ENCODE measurements at regions not wholly inside any gene's neighbourhood (a gene's known extent, or its start where the extent isn't known, plus 50 kb on each side); places are given as distances from the start of the nearest gene placed in this dataset.

DNA sequence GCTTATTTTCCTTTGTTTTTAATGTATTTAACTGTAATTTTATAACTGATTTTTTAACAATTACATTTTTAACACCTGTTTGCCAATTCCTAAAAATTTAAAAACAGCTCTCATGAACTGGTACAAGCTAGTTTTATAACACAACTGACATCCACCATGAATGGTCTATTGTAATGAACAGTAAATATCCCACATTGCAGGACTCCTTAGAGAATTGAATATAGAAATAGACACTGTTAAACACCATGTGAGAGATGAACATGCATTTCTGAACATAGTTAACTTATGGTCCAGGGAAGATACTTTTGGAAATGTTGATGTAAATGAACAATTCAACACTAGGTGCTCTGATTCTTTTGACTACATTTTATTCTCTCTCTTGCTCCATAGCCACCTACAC, 195.1 kb upstream of the GMDS start:
- Histone ChIP-seq H3F3A (ENCODE audit: control insufficient read depth, insufficient read depth) (no peaks in the 10 kb centered on the region), H3K4me3 (ENCODE audit: low read length) (no peak overlapping the region), H4K20me1 (ENCODE audit: control insufficient read depth, insufficient read depth, low read depth, low read length) (no peaks in the 10 kb centered on the region), H3K36me3 (ENCODE audit: control insufficient read depth, low read length) (no peaks in the 10 kb centered on the region), H3K79me2 (ENCODE audit: control insufficient read depth, low read length) (no peaks in the 10 kb centered on the region), H3K27me3 (ENCODE audit: control insufficient read depth, low read length) (peaks cover 4% of the 10 kb centered on the region; the same call in 1 of the 2 replicates), H3K4me1 (ENCODE audit: control insufficient read depth, low read length) (no peaks in the 10 kb centered on the region), H3K27ac (ENCODE audit: low read depth, low read length) (no peak overlapping the region), H3K9me3 (ENCODE audit: control insufficient read depth, insufficient read depth, low read length) (no peaks in the 10 kb centered on the region), H3K4me2 (ENCODE audit: low read length) (no peak overlapping the region), H3K9me2 (replicated peaks; ENCODE audit: control insufficient read depth, low read length) (no peaks in the 10 kb centered on the region)
- TF ChIP-seq, protein P1, sequence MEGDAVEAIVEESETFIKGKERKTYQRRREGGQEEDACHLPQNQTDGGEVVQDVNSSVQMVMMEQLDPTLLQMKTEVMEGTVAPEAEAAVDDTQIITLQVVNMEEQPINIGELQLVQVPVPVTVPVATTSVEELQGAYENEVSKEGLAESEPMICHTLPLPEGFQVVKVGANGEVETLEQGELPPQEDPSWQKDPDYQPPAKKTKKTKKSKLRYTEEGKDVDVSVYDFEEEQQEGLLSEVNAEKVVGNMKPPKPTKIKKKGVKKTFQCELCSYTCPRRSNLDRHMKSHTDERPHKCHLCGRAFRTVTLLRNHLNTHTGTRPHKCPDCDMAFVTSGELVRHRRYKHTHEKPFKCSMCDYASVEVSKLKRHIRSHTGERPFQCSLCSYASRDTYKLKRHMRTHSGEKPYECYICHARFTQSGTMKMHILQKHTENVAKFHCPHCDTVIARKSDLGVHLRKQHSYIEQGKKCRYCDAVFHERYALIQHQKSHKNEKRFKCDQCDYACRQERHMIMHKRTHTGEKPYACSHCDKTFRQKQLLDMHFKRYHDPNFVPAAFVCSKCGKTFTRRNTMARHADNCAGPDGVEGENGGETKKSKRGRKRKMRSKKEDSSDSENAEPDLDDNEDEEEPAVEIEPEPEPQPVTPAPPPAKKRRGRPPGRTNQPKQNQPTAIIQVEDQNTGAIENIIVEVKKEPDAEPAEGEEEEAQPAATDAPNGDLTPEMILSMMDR (IDR thresholded peaks at IDR 0.05; ENCODE audit: low read depth, low read length, poor library complexity, severe bottlenecking), result no peak
- no peak for TF ChIP-seq EZH2phosphoT487 (IDR thresholded peaks at IDR 0.05; ENCODE audit: borderline replicate concordance, low read length)

DNA sequence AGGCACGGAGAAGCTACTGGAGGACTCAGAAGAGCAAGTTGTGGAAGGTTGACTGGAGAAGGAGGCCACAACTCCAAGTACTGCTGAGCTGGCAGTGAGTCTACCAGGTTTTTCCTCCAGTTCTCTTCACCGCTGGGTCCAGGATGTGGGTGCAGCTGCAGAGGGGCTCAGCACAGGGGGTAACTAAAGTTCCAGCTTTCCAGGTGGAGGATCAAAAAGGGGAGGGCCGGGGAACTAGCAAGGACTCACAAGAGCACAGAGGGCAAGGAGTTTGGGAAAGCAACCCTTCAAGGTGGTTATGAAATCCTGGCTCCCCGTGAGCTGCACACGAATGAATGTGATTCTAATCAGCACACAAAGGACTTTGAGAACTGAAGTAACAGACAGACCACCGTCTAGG, 194.2 kb upstream of the GMDS start:
- TF ChIP-seq, protein P1 (IDR thresholded peaks at IDR 0.05; ENCODE audit: low read depth, low read length, poor library complexity, severe bottlenecking), result no peak
- no peak for TF ChIP-seq EZH2phosphoT487 (IDR thresholded peaks at IDR 0.05; ENCODE audit: borderline replicate concordance, low read length)
- Histone ChIP-seq H3K4me2 (ENCODE audit: low read length) (no peak overlapping the region), H3K4me1 (ENCODE audit: control insufficient read depth, low read length) (no peaks in the 10 kb centered on the region), H3K27me3 (ENCODE audit: control insufficient read depth, low read length) (peaks cover 4% of the 10 kb centered on the region; the same call in 1 of the 2 replicates), H4K20me1 (ENCODE audit: control insufficient read depth, insufficient read depth, low read depth, low read length) (no peaks in the 10 kb centered on the region), H3K4me3 (ENCODE audit: low read length) (no peak overlapping the region), H3K27ac (ENCODE audit: low read depth, low read length) (no peak overlapping the region), H3K9me2 (replicated peaks; ENCODE audit: control insufficient read depth, low read length) (no peaks in the 10 kb centered on the region), H3K9me3 (ENCODE audit: control insufficient read depth, insufficient read depth, low read length) (no peaks in the 10 kb centered on the region), H3K36me3 (ENCODE audit: control insufficient read depth, low read length) (no peaks in the 10 kb centered on the region), H3F3A (ENCODE audit: control insufficient read depth, insufficient read depth) (no peaks in the 10 kb centered on the region), H3K79me2 (ENCODE audit: control insufficient read depth, low read length) (no peaks in the 10 kb centered on the region)

DNA sequence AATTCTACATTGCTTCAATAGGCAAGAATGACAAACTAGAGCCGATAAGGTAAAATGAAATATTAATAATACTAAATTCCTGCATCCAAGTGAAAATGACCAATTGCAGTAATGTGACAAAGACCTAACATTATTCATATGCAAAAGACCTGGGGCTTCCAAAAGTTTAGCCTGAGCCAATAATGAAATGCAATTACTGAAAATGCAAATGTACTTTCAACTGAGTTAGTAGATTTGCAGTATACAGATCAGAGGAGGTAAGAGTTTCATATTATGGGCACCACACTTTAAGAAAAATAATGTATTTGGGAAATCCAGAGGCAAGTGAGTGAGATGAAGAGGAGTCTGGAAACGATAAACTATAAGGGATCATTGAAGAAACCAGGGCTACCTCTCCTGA, 193.7 kb upstream of the GMDS start:
- TF ChIP-seq EZH2phosphoT487 (IDR thresholded peaks at IDR 0.05; ENCODE audit: borderline replicate concordance, low read length), result no peak
- TF ChIP-seq, protein P1 (IDR thresholded peaks at IDR 0.05; ENCODE audit: low read depth, low read length, poor library complexity, severe bottlenecking), result no peak
- no peaks in the 10 kb centered on the region for H3K4me1 ChIP-seq (ENCODE audit: control insufficient read depth, low read length)
- no peak overlapping the region for H3K4me3 ChIP-seq (ENCODE audit: low read length)

More for the DNA sequence above, 193.7 kb upstream of the GMDS start:
- Histone ChIP-seq H3K9me3 (ENCODE audit: control insufficient read depth, insufficient read depth, low read length) (no peaks in the 10 kb centered on the region), H3K27me3 (ENCODE audit: control insufficient read depth, low read length) (peaks cover 4% of the 10 kb centered on the region; the same call in 1 of the 2 replicates), H3K9me2 (replicated peaks; ENCODE audit: control insufficient read depth, low read length) (no peaks in the 10 kb centered on the region), H3F3A (ENCODE audit: control insufficient read depth, insufficient read depth) (no peaks in the 10 kb centered on the region), H3K36me3 (ENCODE audit: control insufficient read depth, low read length) (no peaks in the 10 kb centered on the region), H4K20me1 (ENCODE audit: control insufficient read depth, insufficient read depth, low read depth, low read length) (no peaks in the 10 kb centered on the region), H3K4me2 (ENCODE audit: low read length) (no peak overlapping the region), H3K79me2 (ENCODE audit: control insufficient read depth, low read length) (no peaks in the 10 kb centered on the region), H3K27ac (ENCODE audit: low read depth, low read length) (no peak overlapping the region)

Data from DOHH2 (cell line).